ENCODE measurements at regions not wholly inside any gene's neighbourhood (a gene's known extent, or its start where the extent isn't known, plus 50 kb on each side); places are given as distances from the start of the nearest gene placed in this dataset.

- no peaks in the 10 kb centered on the region for H3K36me3 ChIP-seq
- no peak for TF ChIP-seq CTCF (IDR thresholded peaks at IDR 0.05)
- no peak for TF ChIP-seq POLR2A (IDR thresholded peaks at IDR 0.05)
- DNase-seq, result no peak
- H3K4me1 ChIP-seq, result no peaks in the 10 kb centered on the region
- no peak overlapping the region for H3K4me3 ChIP-seq
- no peaks in the 10 kb centered on the region for H3K9me3 ChIP-seq
- H3K27ac ChIP-seq, result no peak overlapping the region
- no peaks in the 10 kb centered on the region for H3K27me3 ChIP-seq
Observed at GRCh38 chr3:59464187-59464586, 414.4 kb upstream of the CFAP20DC start.

GRCh38 chr3:59463253-59463652, 413.4 kb upstream of the CFAP20DC start:
- TF ChIP-seq CTCF (IDR thresholded peaks at IDR 0.05) (no peak), POLR2A (IDR thresholded peaks at IDR 0.05) (no peak)

GRCh38 chr3:59460068-59460467, 410.2 kb upstream of the CFAP20DC start:
- DNase-seq, result no peak
- Histone ChIP-seq H3K27ac (no peak overlapping the region), H3K36me3 (no peaks in the 10 kb centered on the region), H3K9me3 (no peaks in the 10 kb centered on the region), H3K4me1 (no peaks in the 10 kb centered on the region), H3K27me3 (no peaks in the 10 kb centered on the region), H3K4me3 (no peak overlapping the region)
- TF ChIP-seq CTCF (IDR thresholded peaks at IDR 0.05), result no peak
- TF ChIP-seq POLR2A (IDR thresholded peaks at IDR 0.05), result no peak

More at GRCh38 chr3:59463253-59463652, 413.4 kb upstream of the CFAP20DC start:
- H3K9me3 ChIP-seq, result no peaks in the 10 kb centered on the region
- no peaks in the 10 kb centered on the region for H3K4me1 ChIP-seq
- H3K27ac ChIP-seq, result no peak overlapping the region
- H3K27me3 ChIP-seq, result no peaks in the 10 kb centered on the region
- no peak for DNase-seq
- no peak overlapping the region for H3K4me3 ChIP-seq
- no peaks in the 10 kb centered on the region for H3K36me3 ChIP-seq

GRCh38 chr3:59456852-59457485, 407.1 kb upstream of the CFAP20DC start:
- TF ChIP-seq POLR2A (IDR thresholded peaks at IDR 0.05) (no peak), CTCF (IDR thresholded peaks at IDR 0.05) (no peak)

GRCh38 chr3:59451800-59452746, 402.2 kb upstream of the CFAP20DC start:
- no peak for DNase-seq
- peaks cover 0 to 12% (median 0%) of the 10 kb centered on the region in 4 donors for H3K4me1 ChIP-seq
- H3K27ac ChIP-seq, result peak overlapping the region; percentile 42 to 77 (median 63)
- TF ChIP-seq CTCF (IDR thresholded peaks at IDR 0.05), result no peak
- TF ChIP-seq POLR2A (IDR thresholded peaks at IDR 0.05), result no peak
- H3K36me3 ChIP-seq, result no peaks in the 10 kb centered on the region
- no peaks in the 10 kb centered on the region for H3K27me3 ChIP-seq
- no peak overlapping the region for H3K4me3 ChIP-seq
- no peaks in the 10 kb centered on the region for H3K9me3 ChIP-seq

More at GRCh38 chr3:59456852-59457485, 407.1 kb upstream of the CFAP20DC start:
- no peaks in the 10 kb centered on the region for H3K36me3 ChIP-seq
- H3K27me3 ChIP-seq, result no peaks in the 10 kb centered on the region
- no peaks in the 10 kb centered on the region for H3K4me1 ChIP-seq
- no peak overlapping the region for H3K27ac ChIP-seq
- no peak for DNase-seq
- H3K9me3 ChIP-seq, result no peaks in the 10 kb centered on the region
- no peak overlapping the region for H3K4me3 ChIP-seq
